H9 (cell line): ENCODE measurements at regions not wholly inside any gene's neighbourhood (a gene's known extent, or its start where the extent isn't known, plus 50 kb on each side); places are given as distances from the start of the nearest gene placed in this dataset.

Source experiments
- DNase-seq: peaks from one replicate; pipeline ENCODE4 v3.0.0-alpha.2; 2017
- H2AFZ ChIP-seq: one replicate; pipeline ENCODE4 v1.6.1; 2013; ENCODE audit warnings: mild to moderate bottlenecking, low read length, control low read depth, moderate library complexity
- H2AK5ac ChIP-seq: 2 replicates; pipeline ENCODE4 v1.6.1; 2013; ENCODE audit warnings: low read length, control low read depth, mixed read lengths; ENCODE audit not compliant: insufficient read length
- H2BK120ac ChIP-seq: one replicate; pipeline ENCODE4 v1.6.1; 2013; ENCODE audit warnings: low read depth, mild to moderate bottlenecking, low read length, control low read depth, inconsistent platforms; ENCODE audit not compliant: poor library complexity, severe bottlenecking
- H2BK12ac ChIP-seq: 2 replicates; pipeline ENCODE4 v1.6.1; 2013; ENCODE audit warnings: low read length, control low read depth, mixed read lengths, low read depth; ENCODE audit not compliant: insufficient read length
- H2BK15ac ChIP-seq: 2 replicates; pipeline ENCODE4 v1.6.1; 2013; ENCODE audit warnings: low read depth, low read length, control low read depth
- H2BK20ac ChIP-seq: one replicate; pipeline ENCODE4 v1.6.1; 2013; ENCODE audit warnings: low read depth, mild to moderate bottlenecking, low read length, control low read depth, inconsistent platforms; ENCODE audit not compliant: poor library complexity, severe bottlenecking
- H2BK5ac ChIP-seq: 2 replicates; pipeline ENCODE4 v1.6.1; 2013; ENCODE audit warnings: low read length, control low read depth, mixed read lengths; ENCODE audit not compliant: insufficient read length
- H3K14ac ChIP-seq: 2 replicates; pipeline ENCODE4 v1.6.1; 2013; ENCODE audit warnings: low read length, control low read depth; ENCODE audit not compliant: insufficient read depth
- H3K18ac ChIP-seq: 2 replicates; pipeline ENCODE4 v1.6.1; 2013; ENCODE audit warnings: low read depth, mild to moderate bottlenecking, mixed read lengths, low read length, control low read depth; ENCODE audit not compliant: insufficient read length
- H3K23ac ChIP-seq: 2 replicates; pipeline ENCODE4 v1.6.1; 2013; ENCODE audit warnings: low read length, control low read depth, mixed read lengths, low read depth; ENCODE audit not compliant: insufficient read length
- H3K23me2 ChIP-seq: 2 replicates; pipeline ENCODE4 v1.6.1; 2013; ENCODE audit warnings: low read depth, mild to moderate bottlenecking, mixed read lengths, low read length, control low read depth; ENCODE audit not compliant: insufficient read length, poor library complexity, severe bottlenecking
- H3K27ac ChIP-seq: 2 replicates; pipeline ENCODE4 v1.5.1; 2013; ENCODE audit warnings: low read length, control low read depth, mixed read lengths, low read depth; ENCODE audit not compliant: insufficient read length
- H3K27me3 ChIP-seq: 2 replicates; pipeline ENCODE4 v1.6.1; 2013; ENCODE audit warnings: low read length, control low read depth, inconsistent platforms; ENCODE audit not compliant: insufficient read depth
- H3K4ac ChIP-seq: 2 replicates; pipeline ENCODE4 v1.6.1; 2013; ENCODE audit warnings: low read depth, mild to moderate bottlenecking, control low read depth, inconsistent platforms, low read length, moderate library complexity
- H3K4me1 ChIP-seq: 2 replicates; pipeline ENCODE4 v1.6.1; 2013; ENCODE audit warnings: low read length, control low read depth, inconsistent platforms; ENCODE audit not compliant: insufficient read depth
- H3K4me2 ChIP-seq: 2 replicates; pipeline ENCODE4 v1.6.1; 2013; ENCODE audit warnings: low read length, control low read depth, mixed read lengths; ENCODE audit not compliant: insufficient read length, insufficient read depth
- H3K56ac ChIP-seq: 2 replicates; pipeline ENCODE4 v1.6.1; 2013; ENCODE audit warnings: low read depth, mild to moderate bottlenecking, mixed read lengths, low read length, control low read depth; ENCODE audit not compliant: insufficient read length
- H3K79me1 ChIP-seq: 2 replicates; pipeline ENCODE4 v1.6.1; 2013; ENCODE audit warnings: low read depth, mild to moderate bottlenecking, moderate library complexity, low read length, control low read depth, inconsistent platforms; ENCODE audit not compliant: insufficient read depth, poor library complexity, severe bottlenecking
- H3K79me2 ChIP-seq: 2 replicates; pipeline ENCODE4 v1.6.1; 2013; ENCODE audit warnings: low read length, control low read depth, inconsistent platforms; ENCODE audit not compliant: insufficient read depth
- H3K9ac ChIP-seq: 2 replicates; pipeline ENCODE4 v1.6.1; 2013; ENCODE audit warnings: low read length, control low read depth, mixed read lengths; ENCODE audit not compliant: insufficient read length; ENCODE audit errors: extremely low read depth
- H3K9me3 ChIP-seq: one replicate; pipeline ENCODE4 v1.6.1; 2013; ENCODE audit warnings: low read depth, low read length, inconsistent platforms; ENCODE audit not compliant: control insufficient read depth
- H3T11ph ChIP-seq: one replicate; pipeline ENCODE4 v1.6.1; 2013; ENCODE audit warnings: mild to moderate bottlenecking, low read length, control low read depth, inconsistent platforms
- H4K20me1 ChIP-seq: one replicate; pipeline ENCODE4 v1.6.1; 2013; ENCODE audit not compliant: control insufficient read depth, insufficient read length, insufficient read depth
- H4K5ac ChIP-seq: 2 replicates; pipeline ENCODE4 v1.6.1; 2013; ENCODE audit warnings: low read depth, mild to moderate bottlenecking, mixed read lengths, low read length, control low read depth; ENCODE audit not compliant: insufficient read length
- H4K8ac ChIP-seq: replicated peaks from 2 replicates; pipeline ENCODE4 v1.6.1; 2013; ENCODE audit warnings: low read length, control low read depth, mixed read lengths, low read depth; ENCODE audit not compliant: insufficient read length
- H4K91ac ChIP-seq: 2 replicates; pipeline ENCODE4 v1.6.1; 2013; ENCODE audit warnings: low read depth, mild to moderate bottlenecking, moderate library complexity, mixed read lengths, low read length, control low read depth; ENCODE audit not compliant: insufficient read length
- H3K27ac Mint-ChIP-seq, 3 experiments: 2 replicates in 2 of 3; 3 replicates in 1 of 3; pipeline ENCODE4 v1.8.0; 2020 to 2021; ENCODE audit warnings: mixed read lengths in 3 of 3, mild to moderate bottlenecking in 1 of 3, moderate library complexity in 1 of 3
- H3K27me3 Mint-ChIP-seq: 2 replicates; pipeline ENCODE4 v1.8.0; 2021; ENCODE audit warnings: low read depth, mild to moderate bottlenecking, moderate library complexity, mixed read lengths
- H3K36me3 Mint-ChIP-seq, 3 experiments: 2 replicates in 2 of 3; 3 replicates in 1 of 3; pipeline ENCODE4 v1.8.0; 2020 to 2021; ENCODE audit warnings: low read depth in 3 of 3, mixed read lengths in 3 of 3; ENCODE audit not compliant: insufficient read depth in 1 of 3
- H3K4me1 Mint-ChIP-seq, 2 experiments: 2 replicates each; pipeline ENCODE4 v1.8.0; 2020; ENCODE audit warnings: mixed read lengths in 2 of 2
- H3K4me3 Mint-ChIP-seq, 2 experiments: 2 replicates in 1 of 2; 3 replicates in 1 of 2; pipeline ENCODE4 v1.8.0; 2020 to 2021; ENCODE audit warnings: mild to moderate bottlenecking in 2 of 2, mixed read lengths in 2 of 2, moderate library complexity in 1 of 2
- H3K9me3 Mint-ChIP-seq, 2 experiments: 2 replicates in 1 of 2; 3 replicates in 1 of 2; pipeline ENCODE4 v1.8.0; 2020; ENCODE audit warnings: mild to moderate bottlenecking in 2 of 2, mixed read lengths in 2 of 2, moderate library complexity in 1 of 2
- CTCF ChIP-seq: fragments of 200-600 bp; sonication (generic); conservative IDR thresholded peaks from 3 replicates; pipeline ENCODE4 v1.8.0; 2021; ENCODE audit warnings: antibody characterized with exemption, mild to moderate bottlenecking
- WGBS: extraction: QIAGEN DNeasy Blood & Tissue Kit; methylation state at CpG from one replicate; pipeline ENCODE4 v1.1.7; 2013; ENCODE audit warnings: missing lambda C conversion rate, low lambda C conversion rate, mixed read lengths; ENCODE audit not compliant: insufficient read length; ENCODE audit errors: extremely low coverage; 5-methylcytosine and 5-hydroxymethylcytosine counted together

GRCh38 chr4:123976819-123977218 is 580.2 kb downstream of the SPRY1 start:
- H3K9me3 Mint-ChIP-seq = peaks cover 42 to 48% of the 10 kb centered on the region in 2 experiments
- H3K4me2 ChIP-seq = no peak overlapping the region

More at GRCh38 chr4:123976819-123977218, 580.2 kb downstream of the SPRY1 start:
- Histone ChIP-seq H3K14ac (no peak overlapping the region), H4K20me1 (no peaks in the 10 kb centered on the region), H3K18ac (no peak overlapping the region), H3K9ac (no peak overlapping the region), H3K23ac (no peak overlapping the region), H4K8ac (no peak overlapping the region), H3K4ac (no peak overlapping the region), H3K4me1 (peaks cover 9% of the 10 kb centered on the region; the same call in 1 of the 2 replicates), H3K23me2 (no peaks in the 10 kb centered on the region), H3K56ac (no peak overlapping the region), H4K5ac (no peak overlapping the region), H2AK5ac (no peak overlapping the region), H2BK20ac (no peak overlapping the region), H2BK5ac (no peak overlapping the region), H3K9me3 (no peaks in the 10 kb centered on the region), H2BK120ac (no peak overlapping the region), H2AFZ (no peak overlapping the region), H3K79me2 (no peaks in the 10 kb centered on the region), H3K27ac (peak overlapping the region; percentile 0), H3K27me3 (no peaks in the 10 kb centered on the region), H3K79me1 (no peaks in the 10 kb centered on the region), H4K91ac (no peak overlapping the region), H2BK12ac (no peak overlapping the region), H3T11ph (no peak overlapping the region), H2BK15ac (no peak overlapping the region)
- no peak for TF ChIP-seq CTCF
- no CpG with 5 or more reads among the region's 2 CpGs for WGBS
- no peaks in the 10 kb centered on the region for H3K27me3 Mint-ChIP-seq
- peaks cover 35 to 37% of the 10 kb centered on the region in 2 experiments for H3K4me1 Mint-ChIP-seq
- H3K27ac Mint-ChIP-seq = no peak overlapping the region; a peak in 2 of 7 replicates
- DNase-seq = no peak
- peaks cover 33 to 45% (median 36%) of the 10 kb centered on the region in 3 experiments for H3K36me3 Mint-ChIP-seq
- no peak overlapping the region for H3K4me3 Mint-ChIP-seq
